ENCODE measurements at regions not wholly inside any gene's neighbourhood (a gene's known extent, or its start where the extent isn't known, plus 50 kb on each side); places are given as distances from the start of the nearest gene placed in this dataset.
"Not testable (repeated sequence)": the region's sequence is repeated elsewhere in the genome, so short reads cannot be mapped to it uniquely, and the experiment has no call there.

DNA sequence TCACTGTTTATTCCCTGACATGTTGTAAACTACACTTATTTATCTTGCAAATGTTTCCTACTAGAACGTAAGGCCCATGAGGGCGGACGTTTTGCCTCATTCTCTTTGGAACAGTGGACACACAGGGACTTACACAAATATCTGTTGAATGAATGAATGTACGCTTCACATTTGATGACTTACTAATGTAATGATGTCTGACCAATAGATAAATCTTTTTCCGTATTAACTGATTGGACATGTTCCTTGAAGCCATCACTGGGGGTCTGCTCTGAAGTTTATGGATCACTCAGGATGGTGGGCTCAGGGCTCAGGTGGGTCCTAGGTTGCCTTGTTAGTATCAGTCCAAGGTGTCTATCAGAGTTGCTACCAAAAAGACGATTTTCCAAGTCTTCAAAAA is 763.2 kb upstream of the TPTE start:
- CTCF ChIA-PET = no interaction called here
- POLR2A ChIA-PET = no interaction called here
- DNase-seq = no peak
- H3K4me3 Mint-ChIP-seq = no peak overlapping the region
- H3K27ac Mint-ChIP-seq = no peak overlapping the region
- no peaks in the 10 kb centered on the region for H3K36me3 ChIP-seq (ENCODE audit: insufficient read depth, low read length)
- H3K9me3 ChIP-seq (ENCODE audit: low read length) = no peaks in the 10 kb centered on the region
- H3K4me1 Mint-ChIP-seq = no peaks in the 10 kb centered on the region
- no peak overlapping the region for H3K4me3 ChIP-seq (ENCODE audit: low read length)
- H3K27me3 ChIP-seq (ENCODE audit: insufficient read depth, low read length, poor library complexity, severe bottlenecking) = no peaks in the 10 kb centered on the region
- no peaks in the 10 kb centered on the region for H3K36me3 Mint-ChIP-seq
- H3K27ac ChIP-seq (ENCODE audit: low read depth, low read length) = no peak overlapping the region
- H3K4me1 ChIP-seq (ENCODE audit: insufficient read depth, low read length) = no peaks in the 10 kb centered on the region
- peaks cover 5 to 12% (median 8%) of the 10 kb centered on the region in 5 donors for H3K9me3 Mint-ChIP-seq
- H3K27me3 Mint-ChIP-seq = no peaks in the 10 kb centered on the region

DNA sequence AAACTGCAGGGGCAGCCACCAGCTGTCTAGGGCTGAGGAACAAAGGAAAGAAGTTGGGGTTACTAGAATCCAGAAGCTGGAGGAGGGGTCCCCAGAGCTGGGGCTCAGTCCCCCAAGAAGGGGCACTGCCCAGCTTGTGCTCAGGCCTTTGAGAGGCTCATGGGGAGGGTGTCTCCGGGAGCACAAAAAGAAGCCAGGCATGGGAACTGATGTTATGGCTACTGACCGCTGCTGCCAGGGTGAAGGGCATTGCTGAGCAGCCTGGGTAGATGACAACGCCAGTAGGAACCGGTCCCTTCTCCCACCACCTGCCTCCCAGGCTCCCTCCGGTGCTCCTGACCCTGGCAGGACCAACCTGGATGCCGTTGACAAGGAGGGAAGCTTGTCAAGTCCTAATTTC is 762.5 kb upstream of the TPTE start:
- Mint-ChIP-seq H3K4me3 (no peak overlapping the region), H3K36me3 (no peaks in the 10 kb centered on the region), H3K27me3 (no peaks in the 10 kb centered on the region), H3K4me1 (no peaks in the 10 kb centered on the region), H3K27ac (no peak overlapping the region), H3K9me3 (peaks cover 5 to 12% (median 8%) of the 10 kb centered on the region in 5 donors)
- Histone ChIP-seq H3K36me3 (ENCODE audit: insufficient read depth, low read length) (no peaks in the 10 kb centered on the region), H3K9me3 (ENCODE audit: low read length) (no peaks in the 10 kb centered on the region), H3K27me3 (ENCODE audit: insufficient read depth, low read length, poor library complexity, severe bottlenecking) (no peaks in the 10 kb centered on the region), H3K4me3 (ENCODE audit: low read length) (no peak overlapping the region), H3K4me1 (ENCODE audit: insufficient read depth, low read length) (no peaks in the 10 kb centered on the region), H3K27ac (ENCODE audit: low read depth, low read length) (no peak overlapping the region)
- ChIA-PET CTCF (no interaction called here), POLR2A (no interaction called here)
- no peak for DNase-seq

DNA sequence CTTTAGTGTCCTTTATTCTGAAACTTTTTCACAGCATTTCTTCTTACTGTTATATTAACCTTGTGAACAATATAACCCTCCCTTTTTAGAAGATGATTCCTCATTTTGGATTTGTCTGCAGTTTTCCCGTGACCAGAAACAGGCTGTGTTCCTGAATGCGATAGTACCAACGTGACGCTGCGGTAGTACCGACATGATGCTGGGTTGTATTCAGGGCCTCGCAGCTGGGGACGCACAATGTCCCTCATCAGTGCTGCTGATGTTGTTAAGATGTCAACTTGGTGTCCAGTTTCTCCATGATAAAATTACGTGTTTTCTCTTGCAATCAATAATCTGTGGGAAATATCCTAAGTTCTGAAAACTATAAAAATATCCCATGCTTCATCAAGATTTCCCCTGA is 761.4 kb upstream of the TPTE start:
- H3K27ac Mint-ChIP-seq = no peak overlapping the region
- Histone ChIP-seq H3K27me3 (ENCODE audit: insufficient read depth, low read length, poor library complexity, severe bottlenecking) (no peaks in the 10 kb centered on the region), H3K9me3 (ENCODE audit: low read length) (no peaks in the 10 kb centered on the region), H3K4me1 (ENCODE audit: insufficient read depth, low read length) (no peaks in the 10 kb centered on the region), H3K4me3 (ENCODE audit: low read length) (no peak overlapping the region), H3K36me3 (ENCODE audit: insufficient read depth, low read length) (no peaks in the 10 kb centered on the region), H3K27ac (ENCODE audit: low read depth, low read length) (no peak overlapping the region)
- no peaks in the 10 kb centered on the region for H3K36me3 Mint-ChIP-seq
- POLR2A ChIA-PET = no interaction called here
- no peak for DNase-seq
- no peak overlapping the region for H3K4me3 Mint-ChIP-seq
- H3K9me3 Mint-ChIP-seq = peaks cover 2 to 10% (median 5%) of the 10 kb centered on the region in 5 donors
- no peaks in the 10 kb centered on the region for H3K27me3 Mint-ChIP-seq
- H3K4me1 Mint-ChIP-seq = no peaks in the 10 kb centered on the region
- CTCF ChIA-PET = no interaction called here

DNA sequence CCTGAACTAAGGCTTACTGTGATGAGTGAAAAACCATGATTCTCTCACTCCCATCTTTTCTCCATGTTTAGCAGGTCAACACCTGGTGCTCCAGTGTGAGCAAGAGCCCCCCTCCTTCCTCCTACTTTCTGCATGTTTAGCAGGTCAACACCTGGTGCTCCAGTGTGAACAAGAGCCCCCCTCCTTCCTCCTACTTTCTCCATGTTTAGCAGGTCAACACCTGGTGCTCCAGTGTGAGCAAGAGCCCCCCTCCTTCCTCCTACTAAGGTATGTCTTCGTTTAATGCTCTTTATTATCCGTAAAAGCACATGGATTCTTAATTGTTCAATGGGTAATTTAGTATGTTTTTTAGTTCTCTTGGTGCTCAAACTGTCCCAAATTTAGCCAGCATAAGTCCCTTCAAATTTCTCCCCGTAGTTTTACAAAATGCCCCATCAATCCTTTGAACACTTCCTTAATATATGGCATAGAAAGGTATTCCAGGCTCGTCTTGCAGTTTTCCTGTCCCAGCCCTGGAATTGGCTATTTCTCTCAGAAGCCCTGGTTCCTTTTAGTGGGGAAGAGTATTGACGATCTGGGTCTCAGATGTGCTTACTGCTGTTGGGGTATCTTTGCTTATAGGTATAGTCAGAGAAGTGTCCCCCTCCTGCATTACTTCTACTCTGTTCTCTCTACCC is 760.8 kb upstream of the TPTE start:
- no peak for DNase-seq
- H3K27ac Mint-ChIP-seq = no peak overlapping the region
- no peak overlapping the region for H3K4me3 Mint-ChIP-seq
- POLR2A ChIA-PET = no interaction called here
- no peaks in the 10 kb centered on the region for H3K9me3 ChIP-seq (ENCODE audit: low read length)
- no peaks in the 10 kb centered on the region for H3K27me3 Mint-ChIP-seq
- H3K4me1 Mint-ChIP-seq = no peaks in the 10 kb centered on the region
- H3K4me3 ChIP-seq (ENCODE audit: low read length) = no peak overlapping the region
- no peaks in the 10 kb centered on the region for H3K36me3 ChIP-seq (ENCODE audit: insufficient read depth, low read length)
- CTCF ChIA-PET = no interaction called here
- H3K36me3 Mint-ChIP-seq = no peaks in the 10 kb centered on the region
- peaks cover 0 to 7% (median 4%) of the 10 kb centered on the region in 5 donors for H3K9me3 Mint-ChIP-seq
- H3K27ac ChIP-seq (ENCODE audit: low read depth, low read length) = no peak overlapping the region
- H3K4me1 ChIP-seq (ENCODE audit: insufficient read depth, low read length) = no peaks in the 10 kb centered on the region
- H3K27me3 ChIP-seq (ENCODE audit: insufficient read depth, low read length, poor library complexity, severe bottlenecking) = no peaks in the 10 kb centered on the region

DNA sequence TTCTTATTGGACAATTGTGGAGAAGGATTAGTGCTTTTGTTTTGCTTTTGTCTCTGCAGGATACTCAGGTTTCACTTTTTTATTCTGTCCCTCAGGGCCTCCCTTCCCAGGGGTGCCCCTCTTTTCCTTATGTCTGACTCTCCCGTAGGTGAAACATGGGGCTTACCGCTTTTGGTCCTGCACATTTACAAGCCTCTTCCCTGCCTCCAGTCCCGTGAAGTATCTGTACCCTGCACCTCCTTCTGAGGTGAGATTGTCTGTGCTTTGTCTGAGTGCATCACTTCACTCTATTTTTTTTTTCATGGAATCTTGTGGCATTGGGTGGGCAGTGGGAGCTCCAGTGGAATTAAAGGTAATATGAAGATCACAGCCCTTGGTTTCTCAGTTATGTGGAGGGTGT is 758.1 kb upstream of the TPTE start:
- no peaks in the 10 kb centered on the region for H3K9me3 Mint-ChIP-seq
- no peaks in the 10 kb centered on the region for H3K36me3 ChIP-seq (ENCODE audit: insufficient read depth, low read length)
- H3K27ac Mint-ChIP-seq = no peak overlapping the region
- no peak overlapping the region for H3K4me3 ChIP-seq (ENCODE audit: low read length)
- H3K27me3 Mint-ChIP-seq = no peaks in the 10 kb centered on the region
- ChIA-PET POLR2A (no interaction called here), CTCF (no interaction called here)
- H3K4me1 ChIP-seq (ENCODE audit: insufficient read depth, low read length) = no peaks in the 10 kb centered on the region
- no peak overlapping the region for H3K27ac ChIP-seq (ENCODE audit: low read depth, low read length)
- no peaks in the 10 kb centered on the region for H3K36me3 Mint-ChIP-seq
- no peaks in the 10 kb centered on the region for H3K9me3 ChIP-seq (ENCODE audit: low read length)
- H3K4me1 Mint-ChIP-seq = no peaks in the 10 kb centered on the region
- H3K4me3 Mint-ChIP-seq = no peak overlapping the region
- no peaks in the 10 kb centered on the region for H3K27me3 ChIP-seq (ENCODE audit: insufficient read depth, low read length, poor library complexity, severe bottlenecking)
- no peak for DNase-seq

DNA sequence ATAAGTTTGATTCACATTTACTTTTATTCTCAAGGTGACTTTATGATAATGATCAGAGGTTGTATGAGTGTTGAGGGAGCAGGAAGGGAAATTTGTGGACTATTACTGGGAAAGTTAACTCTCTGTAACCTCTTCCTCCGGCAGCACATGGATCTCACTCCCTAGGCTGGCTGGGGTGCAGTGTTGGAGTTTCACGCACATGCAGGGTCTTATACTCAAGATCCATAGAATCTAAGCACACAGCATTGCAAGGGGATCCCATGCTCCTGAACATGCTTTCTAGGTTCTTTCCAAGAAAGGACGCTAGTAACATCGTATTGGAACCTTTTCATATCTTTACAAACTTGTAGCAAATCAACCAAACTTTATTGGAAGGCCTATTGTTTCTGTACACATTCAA is 757.6 kb upstream of the TPTE start:
- Histone ChIP-seq H3K4me3 (ENCODE audit: low read length) (no peak overlapping the region), H3K36me3 (ENCODE audit: insufficient read depth, low read length) (no peaks in the 10 kb centered on the region), H3K27me3 (ENCODE audit: insufficient read depth, low read length, poor library complexity, severe bottlenecking) (no peaks in the 10 kb centered on the region), H3K9me3 (ENCODE audit: low read length) (no peaks in the 10 kb centered on the region), H3K4me1 (ENCODE audit: insufficient read depth, low read length) (no peaks in the 10 kb centered on the region), H3K27ac (ENCODE audit: low read depth, low read length) (no peak overlapping the region)
- no peaks in the 10 kb centered on the region for H3K36me3 Mint-ChIP-seq
- ChIA-PET POLR2A (no interaction called here), CTCF (no interaction called here)
- no peaks in the 10 kb centered on the region for H3K4me1 Mint-ChIP-seq
- no peaks in the 10 kb centered on the region for H3K27me3 Mint-ChIP-seq
- no peak overlapping the region for H3K4me3 Mint-ChIP-seq
- no peak overlapping the region for H3K27ac Mint-ChIP-seq
- DNase-seq = no peak
- H3K9me3 Mint-ChIP-seq = no peaks in the 10 kb centered on the region

DNA sequence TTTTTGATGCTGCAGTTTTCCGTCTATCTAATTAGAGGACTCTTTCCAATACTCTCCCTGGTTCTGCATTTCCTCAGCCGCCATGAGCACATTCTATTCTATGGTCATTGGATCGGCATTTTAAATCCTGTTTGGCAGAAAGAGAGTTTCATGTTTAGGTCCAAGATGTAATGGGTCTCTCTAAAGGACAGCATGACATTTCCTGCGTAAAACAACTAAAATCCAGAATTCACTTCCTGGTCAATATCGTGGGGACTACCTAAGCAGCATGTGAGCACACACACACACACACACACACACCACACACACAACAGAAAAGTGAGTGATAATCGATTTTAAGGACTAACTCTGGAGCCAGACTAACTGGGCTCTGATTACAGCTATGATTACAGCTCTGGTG is 757.1 kb upstream of the TPTE start:
- POLR2A ChIA-PET; H3K27me3 ChIP-seq (ENCODE audit: insufficient read depth, low read length, poor library complexity, severe bottlenecking); H3K27me3 Mint-ChIP-seq; H3K4me1 Mint-ChIP-seq; H3K27ac ChIP-seq (ENCODE audit: low read depth, low read length); H3K36me3 Mint-ChIP-seq; H3K4me3 Mint-ChIP-seq; H3K9me3 ChIP-seq (ENCODE audit: low read length); H3K4me3 ChIP-seq (ENCODE audit: low read length); CTCF ChIA-PET; H3K27ac Mint-ChIP-seq; H3K36me3 ChIP-seq (ENCODE audit: insufficient read depth, low read length); DNase-seq; H3K4me1 ChIP-seq (ENCODE audit: insufficient read depth, low read length); H3K9me3 Mint-ChIP-seq: not testable (repeated sequence)

DNA sequence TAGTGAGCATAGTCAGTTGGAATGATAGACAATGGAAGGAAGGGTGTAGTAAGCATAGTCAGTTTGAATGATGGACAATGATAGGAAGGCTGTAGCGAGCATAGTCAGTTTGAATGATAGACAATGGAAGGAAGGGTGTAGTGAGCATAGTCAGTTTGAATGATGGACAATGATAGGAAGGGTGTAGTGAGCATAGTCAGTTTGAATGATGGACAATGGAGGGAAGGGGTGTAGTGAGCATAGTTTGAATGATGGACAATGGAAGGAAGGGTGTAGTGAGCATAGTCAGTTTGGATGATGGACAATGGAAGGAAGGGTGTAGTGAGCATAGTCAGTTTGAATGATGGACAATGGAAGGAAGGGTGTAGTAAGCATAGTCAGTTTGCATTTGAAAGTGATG is 755.8 kb upstream of the TPTE start:
- CTCF ChIA-PET = not testable (repeated sequence)

More for the DNA sequence above, 755.8 kb upstream of the TPTE start:
- DNase-seq; H3K36me3 ChIP-seq (ENCODE audit: insufficient read depth, low read length); H3K4me1 ChIP-seq (ENCODE audit: insufficient read depth, low read length); H3K9me3 ChIP-seq (ENCODE audit: low read length); H3K9me3 Mint-ChIP-seq; POLR2A ChIA-PET; H3K4me3 Mint-ChIP-seq; H3K4me3 ChIP-seq (ENCODE audit: low read length); H3K27me3 ChIP-seq (ENCODE audit: insufficient read depth, low read length, poor library complexity, severe bottlenecking); H3K27ac ChIP-seq (ENCODE audit: low read depth, low read length); H3K27ac Mint-ChIP-seq; H3K4me1 Mint-ChIP-seq; H3K27me3 Mint-ChIP-seq; H3K36me3 Mint-ChIP-seq: not testable (repeated sequence)
